WTC11 (cell line): ENCODE measurements at regions not wholly inside any gene's neighbourhood (a gene's known extent, or its start where the extent isn't known, plus 50 kb on each side); places are given as distances from the start of the nearest gene placed in this dataset.

Experiments
- ATAC-seq: fragments of 200-7000 bp; cut with Tn5 transposase; 2 replicates; pipeline ENCODE4 v1.10.0; 2021; ENCODE audit warnings: mild to moderate bottlenecking, moderate library complexity
- CTCF ChIA-PET: fragments of 300-600 bp; sonication (Branson Sonifier 250); formaldehyde crosslinking; loops from one replicate; lab custom pipeline; 2021; ENCODE audit warnings: antibody characterized with exemption; lab: Charles Lee
- POLR2A ChIA-PET: fragments of 350-600 bp; sonication (Branson Sonifier 250); formaldehyde crosslinking; loops from one replicate; lab custom pipeline; 2021; ENCODE audit warnings: antibody characterized with exemption; lab: Charles Lee
- DNase-seq: peaks from one replicate; pipeline ENCODE4 v3.0.0; 2021; ENCODE audit warnings: low spot score
- H3K27ac Mint-ChIP-seq: 2 replicates; pipeline ENCODE4 v1.8.0; 2021; ENCODE audit warnings: mixed read lengths
- H3K27me3 Mint-ChIP-seq: 2 replicates; pipeline ENCODE4 v1.8.0; 2021; ENCODE audit warnings: low read depth, mild to moderate bottlenecking, moderate library complexity, mixed read lengths
- H3K36me3 Mint-ChIP-seq: 2 replicates; pipeline ENCODE4 v1.8.0; 2021; ENCODE audit warnings: mixed read lengths
- H3K4me1 Mint-ChIP-seq: 2 replicates; pipeline ENCODE4 v1.8.0; 2022; ENCODE audit warnings: mixed read lengths
- H3K4me3 Mint-ChIP-seq: 2 replicates; pipeline ENCODE4 v1.8.0; 2021; ENCODE audit warnings: mild to moderate bottlenecking, moderate library complexity, mixed read lengths
- H3K9me3 Mint-ChIP-seq: 2 replicates; pipeline ENCODE4 v1.8.0; 2021; ENCODE audit warnings: mixed read lengths
- E2F1 ChIP-seq: sonication (generic); formaldehyde crosslinking; IDR thresholded peaks from 2 replicates; pipeline ENCODE4 v1.8.0; 2022; ENCODE audit warnings: mild to moderate bottlenecking, missing genetic modification reagents
- E2F5 ChIP-seq: sonication (generic); formaldehyde crosslinking; IDR thresholded peaks from 2 replicates; pipeline ENCODE4 v1.8.1; 2022; ENCODE audit warnings: mild to moderate bottlenecking, moderate library complexity, missing genetic modification reagents
- ELF4 ChIP-seq: sonication (generic); formaldehyde crosslinking; IDR thresholded peaks from 2 replicates; pipeline ENCODE4 v1.8.1; 2022; ENCODE audit warnings: low read depth, mild to moderate bottlenecking, moderate library complexity, missing genetic modification reagents
- FOXJ3 ChIP-seq: sonication (generic); formaldehyde crosslinking; IDR thresholded peaks from 2 replicates; pipeline ENCODE4 v1.9.0; 2021; ENCODE audit warnings: missing genetic modification reagents, mild to moderate bottlenecking, borderline replicate concordance
- FOXP4 ChIP-seq: sonication (generic); formaldehyde crosslinking; IDR thresholded peaks from 2 replicates; pipeline ENCODE4 v1.8.0; 2022; ENCODE audit warnings: mild to moderate bottlenecking, missing genetic modification reagents
- MYBL2 ChIP-seq: sonication (generic); formaldehyde crosslinking; IDR thresholded peaks from 2 replicates; pipeline ENCODE4 v1.8.1; 2023; ENCODE audit warnings: mild to moderate bottlenecking, moderate library complexity, missing genetic modification reagents
- NFE2L1 ChIP-seq: sonication (generic); formaldehyde crosslinking; IDR thresholded peaks from 2 replicates; pipeline ENCODE4 v1.8.1; 2023; ENCODE audit warnings: missing genetic modification reagents
- PRDM15 ChIP-seq: sonication (generic); formaldehyde crosslinking; IDR thresholded peaks from 2 replicates; pipeline ENCODE4 v1.8.0; 2022; ENCODE audit warnings: missing genetic modification reagents
- PREB ChIP-seq: sonication (generic); formaldehyde crosslinking; IDR thresholded peaks from 2 replicates; pipeline ENCODE4 v1.8.1; 2022; ENCODE audit warnings: mild to moderate bottlenecking, missing genetic modification reagents, moderate library complexity, borderline replicate concordance
- RORB ChIP-seq: fragments of 250-450 bp; sonication (Bioruptor Pico); IDR thresholded peaks from 2 replicates; pipeline ENCODE4 v1.9.0; 2021; ENCODE audit warnings: mild to moderate bottlenecking
- SMAD4 ChIP-seq: sonication (generic); formaldehyde crosslinking; IDR thresholded peaks from 2 replicates; pipeline ENCODE4 v1.8.0; 2022; ENCODE audit warnings: mild to moderate bottlenecking, missing genetic modification reagents
- TEAD4 ChIP-seq: sonication (generic); formaldehyde crosslinking; IDR thresholded peaks from 2 replicates; pipeline ENCODE4 v1.8.0; 2022; ENCODE audit warnings: mild to moderate bottlenecking, missing genetic modification reagents
- ZNF416 ChIP-seq: fragments of 250-450 bp; sonication (Bioruptor Pico); IDR thresholded peaks from 2 replicates; pipeline ENCODE4 v1.9.0; 2021; ENCODE audit warnings: mild to moderate bottlenecking, inconsistent platforms
- ZNF425 ChIP-seq: fragments of 250-450 bp; sonication (Bioruptor Pico); conservative IDR thresholded peaks from 2 replicates; pipeline ENCODE4 v1.9.0; 2021; ENCODE audit warnings: mild to moderate bottlenecking

- TF ChIP-seq RORB (CRISPR knock-in tag) (no peak), PRDM15 (CRISPR knock-in tag) (no peak), PREB (no peak), ZNF425 (no peak), FOXJ3 (CRISPR knock-in tag) (no peak), FOXP4 (CRISPR knock-in tag) (no peak), MYBL2 (CRISPR knock-in tag) (no peak), SMAD4 (CRISPR knock-in tag) (no peak), ELF4 (CRISPR knock-in tag) (no peak), E2F5 (CRISPR knock-in tag) (no peak), TEAD4 (CRISPR knock-in tag) (no peak)
- DNase-seq (no peak), ATAC-seq (no peak)
- Mint-ChIP-seq H3K27me3 (no peaks in the 10 kb centered on the region), H3K36me3 (no peaks in the 10 kb centered on the region), H3K27ac (no peak overlapping the region), H3K9me3 (peaks cover 7% of the 10 kb centered on the region), H3K4me1 (no peaks in the 10 kb centered on the region), H3K4me3 (no peak overlapping the region)
- CTCF ChIA-PET, result no interaction called here
- POLR2A ChIA-PET, result no interaction called here
Observed at GRCh38 chr5:104998572-104998971, 1436.0 kb upstream of the NUDT12 start.

GRCh38 chr5:104998169-104998568, 1435.6 kb upstream of the NUDT12 start:
- Mint-ChIP-seq H3K9me3 (peaks cover 6% of the 10 kb centered on the region), H3K4me3 (no peak overlapping the region), H3K27me3 (no peaks in the 10 kb centered on the region), H3K36me3 (no peaks in the 10 kb centered on the region), H3K4me1 (no peaks in the 10 kb centered on the region), H3K27ac (no peak overlapping the region)
- CTCF ChIA-PET, result no interaction called here
- DNase-seq, result no peak
- TF ChIP-seq E2F1 (CRISPR knock-in tag) (no peak), ZNF416 (CRISPR knock-in tag) (no peak), NFE2L1 (CRISPR knock-in tag) (no peak)
- ATAC-seq, result no peak
- POLR2A ChIA-PET, result no interaction called here
